Testis (tissue), 2 donors: ENCODE measurements at regions not wholly inside any gene's neighbourhood (a gene's known extent, or its start where the extent isn't known, plus 50 kb on each side); places are given as distances from the start of the nearest gene placed in this dataset.

Experiments
- DNase-seq: peaks from one replicate; pipeline ENCODE4 v3.0.0-alpha.2; 2019
- H3K27ac ChIP-seq, 2 donors: fragments of 200-600 bp; sonication (generic); one replicate each; pipeline ENCODE4 v1.5.1; 2019
- H3K27me3 ChIP-seq: fragments of 200-600 bp; sonication (generic); one replicate; pipeline ENCODE4 v1.5.1; 2019
- H3K36me3 ChIP-seq: fragments of 200-600 bp; sonication (generic); one replicate; pipeline ENCODE4 v1.5.1; 2017; ENCODE audit warnings: low read depth; ENCODE audit errors: missing control alignments
- H3K4me1 ChIP-seq: fragments of 200-600 bp; sonication (generic); one replicate; pipeline ENCODE4 v1.5.1; 2019
- H3K4me3 ChIP-seq, 2 donors: fragments of 200-600 bp; sonication (generic); one replicate each; pipeline ENCODE4 v1.5.1; 2017 to 2019
- H3K9me3 ChIP-seq: fragments of 200-600 bp; sonication (generic); one replicate; pipeline ENCODE4 v1.5.1; 2017
- POLR2A ChIP-seq: fragments of 450-650 bp; IDR thresholded peaks from one replicate; pipeline ENCODE4 v1.6.1; 2017; ENCODE audit warnings: antibody characterized with exemption, mild to moderate bottlenecking, moderate library complexity
- WGBS, 2 donors: methylation state at CpG; one replicate each; pipeline ENCODE4 v1.1.5; 2018; 5-methylcytosine and 5-hydroxymethylcytosine counted together
- intact Hi-C: fragments of 100-400 bp; cut with DNase I; formaldehyde crosslinking; loops from one replicate; pipeline ENCODE4 v1.15.1; 2023; ENCODE audit warnings: low total_unique reads
- TF ChIP-seq, protein P1 (sequence below), 3 experiments: fragments of 450-650 bp in 2 of 3; fragments of 200-600 bp in 1 of 3; sonication (generic) in 1 of 3; IDR thresholded peaks; one replicate each; pipeline ENCODE4 v1.5.1; 2016 to 2019; ENCODE audit warnings: antibody characterized with exemption in 3 of 3, mild to moderate bottlenecking in 2 of 3, moderate library complexity in 1 of 3

- WGBS, 2 donors, result 32 to 42% methylated on average over 2 of the region's 2 CpGs
- no peaks in the 10 kb centered on the region for H3K4me1 ChIP-seq
- no peak overlapping the region for H3K27ac ChIP-seq
- H3K9me3 ChIP-seq, result no peaks in the 10 kb centered on the region
- H3K4me3 ChIP-seq, result no peak overlapping the region
- intact Hi-C loops, result no loop called here
- H3K36me3 ChIP-seq, result no peaks in the 10 kb centered on the region
- no peaks in the 10 kb centered on the region for H3K27me3 ChIP-seq
- DNase-seq, result no peak
- no peak for TF ChIP-seq POLR2A
- TF ChIP-seq, protein P1, sequence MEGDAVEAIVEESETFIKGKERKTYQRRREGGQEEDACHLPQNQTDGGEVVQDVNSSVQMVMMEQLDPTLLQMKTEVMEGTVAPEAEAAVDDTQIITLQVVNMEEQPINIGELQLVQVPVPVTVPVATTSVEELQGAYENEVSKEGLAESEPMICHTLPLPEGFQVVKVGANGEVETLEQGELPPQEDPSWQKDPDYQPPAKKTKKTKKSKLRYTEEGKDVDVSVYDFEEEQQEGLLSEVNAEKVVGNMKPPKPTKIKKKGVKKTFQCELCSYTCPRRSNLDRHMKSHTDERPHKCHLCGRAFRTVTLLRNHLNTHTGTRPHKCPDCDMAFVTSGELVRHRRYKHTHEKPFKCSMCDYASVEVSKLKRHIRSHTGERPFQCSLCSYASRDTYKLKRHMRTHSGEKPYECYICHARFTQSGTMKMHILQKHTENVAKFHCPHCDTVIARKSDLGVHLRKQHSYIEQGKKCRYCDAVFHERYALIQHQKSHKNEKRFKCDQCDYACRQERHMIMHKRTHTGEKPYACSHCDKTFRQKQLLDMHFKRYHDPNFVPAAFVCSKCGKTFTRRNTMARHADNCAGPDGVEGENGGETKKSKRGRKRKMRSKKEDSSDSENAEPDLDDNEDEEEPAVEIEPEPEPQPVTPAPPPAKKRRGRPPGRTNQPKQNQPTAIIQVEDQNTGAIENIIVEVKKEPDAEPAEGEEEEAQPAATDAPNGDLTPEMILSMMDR (IDR thresholded peaks at IDR 0.05), result no peak
These were observed 294.2 kb upstream of the C16orf82 start for GRCh38 chr16:26772503-26772902.

- H3K27me3 ChIP-seq, result no peaks in the 10 kb centered on the region
- DNase-seq, result no peak
- H3K27ac ChIP-seq, result no peak overlapping the region
- WGBS, 2 donors, result 86 to 89% methylated on average over 4 of the region's 4 CpGs
- TF ChIP-seq, protein P1 (IDR thresholded peaks at IDR 0.05), result no peak
- TF ChIP-seq POLR2A, result no peak
- intact Hi-C loops, result no loop called here
- H3K4me1 ChIP-seq, result no peaks in the 10 kb centered on the region
- H3K4me3 ChIP-seq, result no peak overlapping the region
- H3K36me3 ChIP-seq, result no peaks in the 10 kb centered on the region
- no peaks in the 10 kb centered on the region for H3K9me3 ChIP-seq
These were observed 288.9 kb upstream of the C16orf82 start for GRCh38 chr16:26777821-26778220.

DNA sequence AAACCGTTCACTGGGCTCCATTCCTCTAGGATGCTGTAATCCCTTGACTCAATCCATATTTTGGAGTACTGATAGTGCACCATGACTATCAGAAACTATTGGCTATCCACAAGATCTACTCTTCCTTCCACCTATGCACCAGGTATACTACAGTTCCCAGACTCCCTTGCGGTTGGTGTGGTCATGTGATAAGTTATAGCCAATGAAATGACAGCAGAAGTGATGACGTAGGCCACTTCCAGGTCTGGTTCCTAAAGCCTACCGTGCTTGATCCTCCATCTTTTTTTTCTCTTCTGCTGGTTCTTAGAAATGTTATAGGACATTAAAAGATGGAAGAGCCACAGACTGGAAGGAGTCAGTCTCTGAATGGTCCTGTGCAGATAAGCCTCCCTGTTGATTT lies 278.8 kb upstream of the C16orf82 start:
- TF ChIP-seq, protein P1 (IDR thresholded peaks at IDR 0.05), result no peak
- no peak for TF ChIP-seq POLR2A
- no peaks in the 10 kb centered on the region for H3K4me1 ChIP-seq
- intact Hi-C loops, result no loop called here
- no peaks in the 10 kb centered on the region for H3K36me3 ChIP-seq
- H3K9me3 ChIP-seq, result no peaks in the 10 kb centered on the region
- no peak overlapping the region for H3K27ac ChIP-seq
- no peak overlapping the region for H3K4me3 ChIP-seq
- 33 to 45% methylated on average over 4 of the region's 4 CpGs for WGBS, 2 donors
- peak; percentile 57 for DNase-seq
- no peaks in the 10 kb centered on the region for H3K27me3 ChIP-seq

DNA sequence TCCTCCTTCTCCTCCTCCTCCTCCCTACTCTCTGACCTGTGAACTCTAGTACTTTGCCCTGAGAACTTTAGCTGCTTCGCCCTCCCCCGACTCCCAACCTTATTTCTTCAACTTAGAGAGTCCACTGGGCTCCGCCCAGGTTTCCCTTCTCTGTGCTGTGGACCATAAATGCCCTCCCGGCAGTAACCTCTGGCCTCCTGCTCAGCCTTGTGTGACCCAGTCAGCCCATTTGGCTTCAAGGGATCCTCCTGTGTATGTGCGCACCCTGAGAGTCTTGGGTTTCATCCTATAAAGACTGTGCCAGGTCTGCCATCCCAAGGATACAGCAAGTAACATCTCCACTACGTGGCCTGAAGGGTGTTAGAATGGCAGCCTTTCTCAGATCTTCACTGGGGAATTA lies 275.6 kb upstream of the C16orf82 start:
- no peaks in the 10 kb centered on the region for H3K9me3 ChIP-seq
- no peaks in the 10 kb centered on the region for H3K36me3 ChIP-seq
- no peak overlapping the region for H3K27ac ChIP-seq
- no peaks in the 10 kb centered on the region for H3K4me1 ChIP-seq
- intact Hi-C loops, result no loop called here
- WGBS, 2 donors, result 66 to 69% methylated on average over 6 of the region's 6 CpGs
- no peak overlapping the region for H3K4me3 ChIP-seq
- no peak for TF ChIP-seq POLR2A
- TF ChIP-seq, protein P1 (IDR thresholded peaks at IDR 0.05), result no peak
- H3K27me3 ChIP-seq, result no peaks in the 10 kb centered on the region
- no peak for DNase-seq

- DNase-seq, result no peak
- Histone ChIP-seq H3K4me3 (no peak overlapping the region), H3K27me3 (no peaks in the 10 kb centered on the region), H3K4me1 (no peaks in the 10 kb centered on the region), H3K9me3 (no peaks in the 10 kb centered on the region), H3K27ac (no peak overlapping the region), H3K36me3 (no peaks in the 10 kb centered on the region)
- TF ChIP-seq POLR2A, result no peak
- WGBS, 2 donors, result 60% methylated on average over 3 of the region's 3 CpGs
- intact Hi-C loops, result no loop called here
These were observed 271.5 kb upstream of the C16orf82 start for GRCh38 chr16:26795184-26795583.
